ENCODE measurements at regions not wholly inside any gene's neighbourhood (a gene's known extent, or its start where the extent isn't known, plus 50 kb on each side); places are given as distances from the start of the nearest gene placed in this dataset.

DNA sequence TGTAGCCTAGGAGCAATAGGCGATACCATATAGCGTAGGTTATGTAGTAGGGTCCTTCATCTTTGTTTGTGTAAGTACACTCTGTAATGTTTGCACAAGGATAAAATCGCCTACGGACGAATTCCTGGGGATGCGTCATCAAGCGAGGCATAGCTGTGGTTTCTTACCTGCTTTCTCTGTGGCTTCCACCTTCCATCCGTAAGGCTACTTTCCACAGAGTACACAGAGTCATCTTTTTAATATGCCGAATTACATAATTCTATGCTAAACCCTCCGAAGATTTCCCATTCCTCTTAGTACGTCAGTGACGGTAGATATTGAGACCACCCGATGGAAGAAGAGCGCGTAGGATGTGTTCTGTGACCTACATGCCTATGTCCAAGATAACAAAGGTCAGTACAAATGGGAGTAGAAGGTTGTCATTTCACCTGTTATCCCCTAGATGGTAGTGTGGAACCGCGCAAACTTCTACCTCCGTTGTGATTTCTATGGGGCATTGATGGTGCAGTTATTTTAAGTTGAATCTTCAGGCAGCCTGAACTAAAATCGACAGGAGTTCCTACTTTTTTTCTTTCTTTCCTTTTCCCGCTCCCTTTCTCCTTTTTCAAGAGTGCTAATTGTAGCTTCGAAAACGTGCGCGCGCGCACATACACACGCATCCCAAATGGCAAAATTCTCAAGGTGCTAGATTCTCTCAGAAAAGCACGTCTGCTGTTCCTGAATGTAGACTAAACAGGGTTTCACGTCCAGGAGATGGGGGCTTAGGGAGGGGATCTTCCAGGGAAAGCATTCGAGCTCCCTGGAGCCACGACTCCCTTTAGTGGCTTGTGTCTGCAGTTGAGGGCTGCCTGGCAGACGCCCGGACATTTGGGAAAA is 111.7 kb upstream of the MBL2 start:
- DNase-seq (ENCODE audit: low read depth) = no peak

GRCh38 chr10:52879091-52879807 is 106.7 kb upstream of the MBL2 start:
- no peak for DNase-seq (ENCODE audit: low read depth)

GRCh38 chr10:52877451-52877850 is 104.9 kb upstream of the MBL2 start:
- no peak for DNase-seq (ENCODE audit: low read depth)

GRCh38 chr10:52875336-52875735 is 102.8 kb upstream of the MBL2 start:
- DNase-seq (ENCODE audit: low read depth) = no peak

GRCh38 chr10:52874581-52874980 is 102.0 kb upstream of the MBL2 start:
- no peak for DNase-seq (ENCODE audit: low read depth)

DNA sequence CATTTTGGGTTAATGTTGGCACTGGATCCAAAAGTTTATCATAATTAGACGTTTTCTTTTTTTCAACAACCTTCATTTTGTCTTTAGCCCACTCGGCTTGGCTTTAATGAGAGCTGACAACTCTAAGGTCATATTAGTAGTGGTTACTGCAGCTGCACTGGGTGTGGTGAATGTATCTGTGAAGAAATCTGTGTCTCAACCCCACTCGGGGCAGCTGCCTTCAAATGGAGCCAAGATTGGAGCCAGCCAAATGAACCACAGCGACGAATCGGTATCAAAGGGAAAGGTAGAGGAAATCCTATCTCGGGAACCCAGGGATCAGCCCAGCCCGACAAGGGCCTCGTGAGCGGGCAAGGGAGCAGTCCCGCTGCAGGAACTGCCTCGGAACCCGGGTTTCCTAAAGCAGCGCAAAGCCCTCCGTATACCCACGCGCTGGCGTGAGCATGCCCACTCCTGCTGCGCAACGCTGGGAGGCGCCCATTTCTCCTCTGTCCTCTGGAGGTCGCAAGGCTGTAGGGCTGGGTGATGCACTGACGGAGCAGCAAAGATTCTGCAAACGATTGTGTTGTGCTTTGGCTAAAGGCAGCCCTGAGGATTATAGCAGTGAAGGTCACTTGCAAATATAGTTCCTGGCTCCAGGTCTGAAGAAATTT is 98.7 kb upstream of the MBL2 start:
- DNase-seq (ENCODE audit: low read depth) = no peak

DNA sequence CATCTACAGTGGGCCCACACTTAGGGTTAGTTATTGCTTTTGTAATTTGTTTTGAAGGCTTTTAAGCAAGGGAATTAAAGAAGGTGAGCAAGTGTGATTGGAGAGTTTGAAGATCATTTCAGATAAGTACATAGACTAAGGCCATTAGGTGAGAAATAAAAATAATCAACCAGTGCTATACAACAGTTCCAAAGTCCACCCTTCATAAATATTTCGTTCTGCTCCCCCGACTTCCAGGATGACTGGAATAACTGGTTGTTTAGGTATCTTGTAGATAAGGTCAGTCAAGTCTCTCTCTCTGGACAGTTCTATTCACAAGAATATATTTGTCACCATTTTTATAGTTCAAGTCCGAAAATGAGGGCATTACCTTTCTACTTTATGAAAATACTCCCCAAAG is 98.0 kb upstream of the MBL2 start:
- DNase-seq (ENCODE audit: low read depth) = no peak

GRCh38 chr10:52869864-52870263 is 97.3 kb upstream of the MBL2 start:
- DNase-seq (ENCODE audit: low read depth) = no peak

DNA sequence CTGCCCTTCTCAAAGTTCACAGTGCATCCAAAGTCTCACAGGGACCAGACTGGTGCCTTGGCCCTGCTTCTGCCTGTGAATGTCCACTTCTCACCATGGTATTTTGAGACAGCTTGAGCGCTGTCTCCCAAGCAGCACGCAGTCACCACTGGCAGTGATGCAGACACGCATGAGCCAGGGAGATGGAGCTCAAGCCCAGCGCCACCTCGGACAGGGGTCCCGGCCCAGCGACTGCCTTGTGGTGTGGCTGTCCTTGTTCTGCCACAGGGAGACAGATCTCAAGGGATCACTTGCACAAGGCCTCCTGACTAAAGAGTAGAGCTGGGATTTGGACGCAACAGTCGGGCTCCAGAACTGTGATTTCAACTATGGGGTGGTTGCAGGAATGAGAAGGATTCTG is 92.6 kb upstream of the MBL2 start:
- DNase-seq (ENCODE audit: low read depth) = no peak

DNA sequence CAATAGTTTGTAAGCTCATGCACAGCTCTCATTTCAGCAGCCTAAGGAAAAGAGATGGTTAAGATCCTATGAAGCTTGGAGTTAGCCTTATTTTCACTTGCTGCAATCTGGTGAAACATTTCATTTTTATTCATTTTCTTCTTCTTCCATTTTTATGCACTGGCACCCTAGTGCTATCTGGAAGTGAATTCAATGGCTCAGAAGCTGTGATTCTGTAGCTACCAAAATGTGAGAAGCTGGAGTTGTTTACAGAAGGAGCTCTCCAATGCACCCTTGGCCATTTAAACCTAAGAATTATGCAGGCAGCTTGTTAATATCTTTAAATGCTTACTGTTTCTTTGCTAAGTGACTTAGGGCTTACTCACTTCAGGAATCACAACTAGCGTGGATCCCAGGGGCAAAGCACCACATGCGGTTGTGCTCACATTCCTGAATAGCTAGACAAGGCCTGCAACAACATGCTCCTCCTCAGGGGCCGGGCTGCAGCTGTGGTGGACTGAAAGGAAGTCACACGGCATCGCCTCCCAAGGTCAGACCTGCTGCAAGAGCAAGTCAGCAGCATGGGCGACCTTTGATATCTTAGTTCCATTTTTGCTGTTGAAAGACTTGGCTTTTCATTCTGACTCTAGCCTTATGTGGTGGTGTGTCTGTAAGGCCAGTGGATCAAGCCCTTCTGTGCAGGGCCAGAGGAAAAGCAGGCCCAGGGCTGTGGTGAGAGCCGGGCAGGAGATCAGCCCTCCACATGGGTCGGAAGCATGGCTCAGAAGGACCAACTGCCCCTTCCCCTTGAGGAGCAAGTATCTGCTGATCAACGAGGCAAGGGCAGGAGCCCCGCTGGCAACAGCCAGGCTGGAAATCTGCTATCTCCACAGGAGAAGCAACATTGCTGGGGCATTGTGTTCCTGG is 91.9 kb upstream of the MBL2 start:
- DNase-seq (ENCODE audit: low read depth) = peak; percentile 23

DNA sequence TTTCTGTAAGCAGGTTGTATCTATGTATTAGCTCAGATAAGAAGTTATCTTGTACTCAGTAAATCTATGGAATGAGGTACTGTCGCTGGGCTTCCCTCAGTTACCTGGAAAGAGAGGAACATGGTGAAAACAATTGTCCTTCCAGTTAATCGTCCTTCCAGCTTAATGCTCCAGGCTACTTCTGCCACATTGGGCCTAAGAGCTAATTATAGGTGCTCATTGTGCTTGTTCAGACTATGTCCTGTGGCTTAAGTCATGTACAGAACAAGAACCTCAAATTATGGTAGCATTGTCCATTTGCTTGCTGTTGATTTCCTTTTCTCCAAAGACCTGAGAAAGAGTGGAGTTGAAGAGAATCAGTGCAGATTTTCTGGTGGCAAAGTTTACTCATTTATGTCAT is 86.1 kb upstream of the MBL2 start:
- no peak for DNase-seq (ENCODE audit: low read depth)

- no peak for DNase-seq (ENCODE audit: low read depth)
Measured at GRCh38 chr10:52855546-52856325, 83.2 kb upstream of the MBL2 start.

- no peak for DNase-seq (ENCODE audit: low read depth)
Measured at GRCh38 chr10:52853704-52854103, 81.1 kb upstream of the MBL2 start.

DNA sequence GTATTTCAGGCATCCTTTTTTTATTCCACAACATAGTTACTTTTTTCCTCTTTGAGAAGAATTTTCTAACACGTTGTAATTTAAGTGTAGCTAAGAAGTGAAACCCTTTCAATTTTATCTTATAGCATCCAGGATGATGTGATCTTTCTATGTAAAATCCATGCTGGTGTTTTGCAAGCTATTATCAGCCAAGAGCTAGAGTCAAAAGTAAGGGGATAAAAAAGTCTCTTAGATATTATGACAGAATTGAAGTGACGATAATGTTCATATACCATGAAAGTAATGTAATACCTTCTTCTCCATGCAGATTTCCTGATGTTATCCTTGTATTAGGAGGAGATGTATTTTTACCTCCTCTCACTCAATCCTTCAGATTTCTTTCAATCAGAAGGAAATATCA is 64.2 kb upstream of the MBL2 start:
- DNase-seq (ENCODE audit: low read depth) = no peak
